ENCODE measurements at regions not wholly inside any gene's neighbourhood (a gene's known extent, or its start where the extent isn't known, plus 50 kb on each side); places are given as distances from the start of the nearest gene placed in this dataset.
"Not testable (repeated sequence)": the region's sequence is repeated elsewhere in the genome, so short reads cannot be mapped to it uniquely, and the experiment has no call there.

- DNase-seq (ENCODE audit: low read depth, low spot score): no peak
Measured at GRCh38 chr10:11667756-11668155, 56.3 kb upstream of the USP6NL start.

- no peak for DNase-seq (ENCODE audit: low read depth, low spot score)
Measured at GRCh38 chr10:11663763-11664555, 52.5 kb upstream of the USP6NL start.

- DNase-seq (ENCODE audit: low read depth, low spot score): not testable (repeated sequence)
Measured at GRCh38 chr10:11663126-11663515, 51.7 kb upstream of the USP6NL start.

GRCh38 chr10:11661441-11661840, 50.0 kb upstream of the USP6NL start:
- no peak for DNase-seq (ENCODE audit: low read depth, low spot score)

Data from iPS DF 19.7 (cell line).